HG02840 (cell line): ENCODE measurements at regions not wholly inside any gene's neighbourhood (a gene's known extent, or its start where the extent isn't known, plus 50 kb on each side); places are given as distances from the start of the nearest gene placed in this dataset.
"Not testable (repeated sequence)": the region's sequence is repeated elsewhere in the genome, so short reads cannot be mapped to it uniquely, and the experiment has no call there.

Experiments used
- ATAC-seq: cut with Tn5 transposase; IDR thresholded peaks from one replicate; pipeline ENCODE4 v1.9.1; 2021; ENCODE audit warnings: mild to moderate bottlenecking, moderate library complexity, moderate number of reproducible peaks; ENCODE audit not compliant: unreplicated experiment, low FRiP score

GRCh38 chr9:105021917-105022316 lies 94.0 kb upstream of the ABCA1 start:
- no peak for ATAC-seq

GRCh38 chr9:105022545-105022944 lies 94.6 kb upstream of the ABCA1 start:
- not testable (repeated sequence) for ATAC-seq

GRCh38 chr9:105023788-105024187 lies 95.8 kb upstream of the ABCA1 start:
- ATAC-seq = no peak

GRCh38 chr9:105024529-105024928 lies 96.6 kb upstream of the ABCA1 start:
- ATAC-seq = no peak

- ATAC-seq = no peak
Measured at GRCh38 chr9:105026451-105026850, 98.5 kb upstream of the ABCA1 start.

GRCh38 chr9:105027084-105027483 lies 99.1 kb upstream of the ABCA1 start:
- no peak for ATAC-seq

- no peak for ATAC-seq
Measured at GRCh38 chr9:105030285-105030684, 102.3 kb upstream of the ABCA1 start.

GRCh38 chr9:105037139-105037538 lies 109.2 kb upstream of the ABCA1 start:
- ATAC-seq = no peak

GRCh38 chr9:105038051-105038450 lies 110.1 kb upstream of the ABCA1 start:
- ATAC-seq = no peak

- ATAC-seq = no peak
Measured at GRCh38 chr9:105039175-105039799, 111.3 kb upstream of the ABCA1 start.

- no peak for ATAC-seq
Measured at GRCh38 chr9:105043370-105043936, 115.5 kb upstream of the ABCA1 start.

GRCh38 chr9:105044518-105044917 lies 116.6 kb upstream of the ABCA1 start:
- no peak for ATAC-seq

GRCh38 chr9:105046907-105047741 lies 119.2 kb upstream of the ABCA1 start:
- ATAC-seq = no peak

GRCh38 chr9:105047742-105048041 lies 119.7 kb upstream of the ABCA1 start:
- ATAC-seq = no peak

GRCh38 chr9:105048331-105048730 lies 120.4 kb upstream of the ABCA1 start:
- no peak for ATAC-seq

- no peak for ATAC-seq
Measured at GRCh38 chr9:105050296-105050695, 122.3 kb upstream of the ABCA1 start.

GRCh38 chr9:105051897-105052296 lies 123.9 kb upstream of the ABCA1 start:
- no peak for ATAC-seq

- ATAC-seq = no peak
Measured at GRCh38 chr9:105052346-105052745, 124.4 kb upstream of the ABCA1 start.

GRCh38 chr9:105053209-105053652 lies 125.3 kb upstream of the ABCA1 start:
- ATAC-seq = no peak

GRCh38 chr9:105054491-105054890 lies 126.5 kb upstream of the ABCA1 start:
- ATAC-seq = no peak

- no peak for ATAC-seq
Measured at GRCh38 chr9:105055917-105056316, 128.0 kb upstream of the ABCA1 start.

GRCh38 chr9:105057551-105057950 lies 129.6 kb upstream of the ABCA1 start:
- ATAC-seq = no peak
